Embryonic facial prominence (tissue), 1 donor: ENCODE measurements at regions not wholly inside any gene's neighbourhood (a gene's known extent, or its start where the extent isn't known, plus 50 kb on each side); places are given as distances from the start of the nearest gene placed in this dataset.
"Not testable (repeated sequence)": the region's sequence is repeated elsewhere in the genome, so short reads cannot be mapped to it uniquely, and the experiment has no call there.

Experiments
- DNase-seq: peaks from one replicate; pipeline ENCODE4 v3.0.0-alpha.2; 2016; ENCODE audit errors: extremely low spot score

DNA sequence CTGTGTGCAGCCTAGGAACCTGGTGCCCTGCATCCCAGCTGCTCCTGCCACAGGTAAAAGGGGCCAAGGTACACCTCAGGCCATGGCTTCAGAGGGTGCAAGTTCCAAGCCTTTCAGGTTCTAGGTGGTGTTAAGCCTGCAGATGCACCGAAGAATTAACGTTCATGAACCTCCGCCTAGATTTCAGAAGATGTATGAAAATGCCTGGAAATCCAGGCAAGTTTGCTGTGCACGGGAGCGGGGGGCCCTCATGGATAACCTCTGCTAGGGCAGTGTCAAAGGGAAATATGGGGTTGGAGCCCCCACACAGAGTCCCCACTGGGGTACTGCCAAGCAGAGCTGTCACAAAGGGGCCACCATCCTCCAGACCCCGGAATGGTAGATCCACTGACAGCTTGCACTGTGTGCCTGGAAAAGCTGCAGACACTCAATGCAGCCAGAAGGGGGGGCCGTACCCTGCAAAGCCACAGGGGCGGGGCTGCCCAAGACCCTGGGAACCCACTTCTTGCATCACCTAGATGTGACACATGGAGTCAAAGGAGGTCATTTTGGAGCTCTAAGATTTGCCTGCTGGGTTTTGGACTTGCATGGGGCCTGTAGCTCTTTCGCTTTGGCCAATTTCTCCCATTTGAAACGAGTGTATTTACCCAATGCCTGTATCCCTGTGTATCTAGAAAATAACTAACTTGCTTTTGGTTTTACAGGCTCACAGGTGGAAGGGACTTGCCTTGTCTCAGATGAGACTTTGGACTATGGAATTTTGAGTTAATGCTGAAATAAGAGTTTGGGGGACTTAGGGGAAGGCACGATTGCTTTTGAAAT lies 145.2 kb upstream of the C1QTNF3 start:
- DNase-seq: not testable (repeated sequence)

- DNase-seq: not testable (repeated sequence)
Measured at GRCh38 chr5:34189246-34189645, 146.2 kb upstream of the C1QTNF3 start.

DNA sequence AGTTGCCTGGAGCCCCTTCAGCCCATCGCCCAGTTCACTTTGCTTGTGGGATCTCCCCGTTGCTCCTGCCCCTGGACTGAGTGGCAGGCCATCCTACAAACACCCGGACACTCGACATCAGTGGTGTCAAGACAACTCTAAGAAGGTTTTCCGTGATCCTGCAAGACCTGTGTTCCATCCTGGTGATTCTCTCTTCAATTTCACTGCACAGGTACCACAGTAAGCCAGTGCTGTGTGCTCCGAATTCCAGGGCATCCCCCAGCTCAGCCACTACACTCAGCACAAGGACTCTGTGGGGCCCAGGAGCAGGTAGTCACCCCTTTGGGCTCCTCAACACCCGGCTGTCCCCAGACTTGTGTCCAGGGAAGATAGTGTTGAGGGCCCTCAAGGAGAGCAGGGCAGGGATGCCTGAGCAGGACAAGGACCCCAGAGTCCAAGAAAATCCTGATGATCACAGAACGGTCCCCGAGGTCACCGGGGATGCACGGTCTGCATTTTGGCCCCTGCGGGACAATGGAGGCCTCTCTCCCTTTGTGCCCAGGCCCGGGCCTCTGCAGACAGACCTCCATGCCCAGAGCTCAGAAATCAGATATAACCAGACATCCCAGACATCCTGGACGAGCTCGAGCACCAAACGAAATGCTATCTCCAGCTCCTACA lies 146.9 kb upstream of the C1QTNF3 start:
- not testable (repeated sequence) for DNase-seq

DNA sequence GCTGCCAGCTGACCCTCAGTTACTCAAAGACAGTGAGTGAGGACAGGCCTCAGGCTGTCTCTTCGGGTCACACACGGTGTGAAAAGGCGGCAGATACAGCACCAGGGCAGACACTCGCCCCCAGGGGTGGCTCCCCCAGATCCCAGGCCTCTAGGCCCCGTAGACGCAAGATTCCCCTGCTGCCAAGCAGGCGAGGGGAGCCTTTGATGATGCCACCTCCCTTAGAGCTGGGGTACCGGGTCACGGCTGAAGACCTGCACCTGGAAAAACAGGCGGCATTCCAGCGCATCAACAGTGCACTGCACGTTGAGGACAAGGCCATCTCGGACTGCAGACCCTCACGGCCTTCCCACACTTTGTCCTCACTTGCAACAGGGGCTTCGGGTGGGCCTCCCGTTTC lies 147.5 kb upstream of the C1QTNF3 start:
- DNase-seq: not testable (repeated sequence)

- not testable (repeated sequence) for DNase-seq
Measured at GRCh38 chr5:34191279-34191744, 148.3 kb upstream of the C1QTNF3 start.

DNA sequence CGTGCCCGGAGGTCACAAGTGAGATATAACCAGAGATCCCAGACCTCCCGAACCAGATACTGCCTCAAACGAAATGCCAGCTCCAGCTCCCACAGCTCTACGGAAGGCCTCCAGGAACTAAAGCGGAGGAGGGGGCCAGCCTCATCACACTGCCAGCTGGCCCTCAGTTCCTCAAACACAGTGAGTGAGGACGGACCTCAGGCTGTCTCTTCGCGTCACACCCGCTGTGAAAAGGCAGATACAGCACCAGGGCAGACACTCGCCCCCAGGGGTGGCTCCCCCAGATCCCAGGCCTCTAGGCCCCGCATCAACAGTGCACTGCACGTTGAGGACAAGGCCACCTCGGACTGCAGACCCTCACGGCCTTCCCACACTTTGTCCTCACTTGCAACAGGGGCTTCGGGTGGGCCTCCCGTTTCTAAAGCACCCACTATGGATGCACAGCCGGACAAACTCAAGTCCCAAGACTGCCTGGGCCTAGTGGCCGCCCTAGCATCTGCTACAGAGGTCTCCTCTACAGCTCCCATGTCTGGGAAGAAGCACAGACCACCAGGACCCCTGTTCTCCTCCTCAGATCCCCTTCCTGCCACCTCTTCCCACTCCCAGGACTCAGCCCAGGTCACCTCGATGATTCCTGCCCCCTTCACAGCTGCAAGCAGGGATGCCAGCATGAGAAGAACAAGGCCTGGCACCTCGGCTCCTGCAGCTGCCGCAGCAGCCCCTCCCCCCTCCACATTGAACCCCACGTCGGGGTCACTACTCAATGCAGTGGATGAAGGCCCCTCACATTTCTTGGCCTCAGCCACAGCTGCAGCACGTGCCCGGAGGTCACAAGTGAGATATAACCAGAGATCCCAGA lies 149.3 kb upstream of the C1QTNF3 start:
- DNase-seq: not testable (repeated sequence)

DNA sequence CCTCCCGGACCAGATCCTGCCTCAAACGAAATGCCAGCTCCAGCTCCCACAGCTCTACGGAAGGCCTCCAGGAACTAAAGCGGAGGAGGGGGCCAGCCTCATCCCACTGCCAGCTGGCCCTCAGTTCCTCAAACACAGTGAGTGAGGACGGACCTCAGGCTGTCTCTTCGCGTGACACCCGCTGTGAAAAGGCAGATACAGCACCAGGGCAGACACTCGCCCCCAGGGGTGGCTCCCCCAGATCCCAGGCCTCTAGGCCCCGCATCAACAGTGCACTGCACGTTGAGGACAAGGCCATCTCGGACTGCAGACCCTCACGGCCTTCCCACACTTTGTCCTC lies 149.9 kb upstream of the C1QTNF3 start:
- DNase-seq: not testable (repeated sequence)

DNA sequence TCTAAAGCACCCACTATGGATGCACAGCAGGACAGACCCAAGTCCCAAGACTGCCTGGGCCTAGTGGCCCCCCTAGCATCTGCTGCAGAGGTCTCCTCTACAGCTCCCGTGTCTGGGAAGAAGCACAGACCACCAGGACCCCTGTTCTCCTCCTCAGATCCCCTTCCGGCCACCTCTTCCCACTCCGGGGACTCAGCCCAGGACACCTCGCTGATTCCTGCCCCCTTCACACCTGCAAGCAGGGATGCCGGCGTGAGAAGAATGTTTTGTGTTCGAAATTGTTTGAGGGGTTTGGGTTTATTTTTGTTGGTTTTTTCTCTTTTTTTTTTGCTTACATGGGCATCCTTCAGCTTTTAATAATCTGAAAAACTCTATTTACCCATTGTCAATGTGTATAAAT lies 150.3 kb upstream of the C1QTNF3 start:
- DNase-seq: not testable (repeated sequence)

DNA sequence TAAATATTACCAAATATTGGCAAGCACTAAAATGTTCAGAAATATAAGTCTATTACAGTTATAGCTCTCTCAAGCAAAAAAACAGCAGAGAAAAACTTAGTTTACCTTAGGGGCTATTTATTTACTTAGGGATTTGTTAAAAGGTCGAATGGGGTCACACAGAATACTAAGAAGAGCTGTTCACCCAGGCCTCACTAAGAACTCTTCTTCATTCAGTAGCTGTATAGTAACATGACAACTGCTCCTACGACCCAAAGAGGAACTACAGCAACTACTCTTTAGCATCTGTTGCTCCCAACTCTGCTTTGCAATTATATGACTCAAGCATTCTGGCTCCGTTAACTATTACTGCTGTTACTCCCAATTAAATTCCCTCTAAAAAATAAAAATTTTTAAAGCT lies 150.8 kb upstream of the C1QTNF3 start:
- DNase-seq: not testable (repeated sequence)

DNA sequence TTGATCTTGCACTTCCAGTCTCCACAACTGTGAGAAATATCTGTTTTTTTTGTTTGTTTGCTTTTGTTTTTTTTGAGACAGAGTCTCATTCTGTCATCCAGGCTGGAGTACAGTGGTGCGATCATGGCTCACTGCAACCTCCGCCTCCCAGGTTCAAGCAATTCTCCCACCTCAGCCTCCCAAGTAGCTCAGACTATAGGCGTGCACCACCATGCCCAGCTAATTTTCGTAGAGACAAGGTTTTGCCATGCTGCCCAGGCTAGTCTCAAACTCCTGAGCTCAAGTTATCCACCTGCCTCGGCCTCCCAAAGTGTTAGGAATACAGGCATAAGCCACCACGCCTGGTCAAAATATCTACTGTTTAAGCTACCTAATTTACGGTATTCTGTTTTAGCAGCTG lies 153.1 kb upstream of the C1QTNF3 start:
- DNase-seq: not testable (repeated sequence)

DNA sequence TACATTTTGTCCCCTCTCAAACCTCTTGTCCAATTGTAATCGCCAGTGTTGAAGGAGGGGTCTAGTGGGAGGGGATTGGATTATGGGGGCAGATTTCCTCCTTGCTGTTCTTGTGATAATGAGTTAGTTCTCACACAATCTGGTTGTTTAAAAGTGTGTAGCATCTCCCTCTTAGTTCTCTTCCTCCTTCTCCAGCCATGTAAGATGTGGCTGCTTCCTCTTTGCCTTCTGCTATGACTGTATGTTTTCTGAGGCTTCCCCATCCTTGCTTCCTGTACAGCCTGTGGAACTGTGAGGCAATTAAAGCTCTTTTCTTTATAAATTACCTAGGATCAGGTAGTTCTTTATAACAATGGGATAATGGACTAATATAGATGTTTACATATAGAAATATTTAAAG lies 162.3 kb upstream of the C1QTNF3 start:
- DNase-seq: not testable (repeated sequence)

DNA sequence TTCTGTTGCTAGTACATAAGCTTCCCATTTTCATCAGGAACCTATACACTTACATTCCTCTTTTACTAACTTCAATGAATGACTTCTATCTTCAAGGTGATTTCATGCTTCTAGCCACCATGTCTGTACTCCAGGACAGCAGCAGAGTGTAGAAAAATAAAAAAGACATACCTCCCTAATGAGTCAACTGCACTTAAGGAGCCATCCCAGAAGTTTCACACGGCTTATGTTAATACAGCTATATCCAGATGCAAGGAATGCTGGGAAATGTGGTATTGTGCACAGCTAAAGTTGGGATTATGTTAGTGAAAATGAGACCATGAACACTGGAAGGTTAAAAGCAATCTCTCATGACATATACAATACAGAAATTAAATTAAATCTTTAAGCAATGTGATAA lies 174.4 kb upstream of the C1QTNF3 start:
- not testable (repeated sequence) for DNase-seq

DNA sequence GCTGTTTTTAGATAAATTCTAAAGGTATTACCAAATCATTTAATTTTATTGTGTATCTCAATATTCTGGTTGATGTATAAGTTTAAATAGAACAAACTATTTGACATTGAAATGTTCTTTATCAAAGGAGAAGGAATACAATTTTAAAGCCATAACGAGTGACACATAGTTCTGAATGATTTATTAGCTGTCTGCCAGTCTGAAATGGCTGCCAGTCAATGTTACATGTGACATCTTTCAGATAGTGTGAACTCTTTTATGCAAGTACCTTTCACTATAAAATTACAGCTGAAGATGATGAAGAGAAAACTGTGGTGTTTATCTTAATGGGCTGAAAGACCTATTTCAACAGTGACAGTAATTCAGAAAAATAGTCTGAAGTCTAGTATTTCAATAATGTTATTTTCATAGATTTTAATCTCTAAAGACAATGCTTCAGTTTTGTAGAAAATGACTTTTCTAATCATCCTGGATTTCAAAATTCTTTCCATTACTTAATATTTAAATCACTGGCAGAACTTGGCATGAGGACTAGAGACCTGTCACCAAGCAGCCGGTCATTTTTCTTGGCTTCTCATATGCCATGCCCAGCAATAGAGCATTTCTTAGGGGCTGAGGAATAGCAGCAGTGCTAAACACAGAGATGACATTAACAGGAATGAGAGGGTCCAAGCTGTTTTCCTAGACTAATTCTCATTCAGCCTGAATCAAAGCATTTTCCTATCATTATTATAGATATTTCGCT lies 178.5 kb upstream of the C1QTNF3 start:
- DNase-seq: not testable (repeated sequence)

GRCh38 chr5:34223158-34223557 lies 180.1 kb upstream of the C1QTNF3 start:
- not testable (repeated sequence) for DNase-seq

DNA sequence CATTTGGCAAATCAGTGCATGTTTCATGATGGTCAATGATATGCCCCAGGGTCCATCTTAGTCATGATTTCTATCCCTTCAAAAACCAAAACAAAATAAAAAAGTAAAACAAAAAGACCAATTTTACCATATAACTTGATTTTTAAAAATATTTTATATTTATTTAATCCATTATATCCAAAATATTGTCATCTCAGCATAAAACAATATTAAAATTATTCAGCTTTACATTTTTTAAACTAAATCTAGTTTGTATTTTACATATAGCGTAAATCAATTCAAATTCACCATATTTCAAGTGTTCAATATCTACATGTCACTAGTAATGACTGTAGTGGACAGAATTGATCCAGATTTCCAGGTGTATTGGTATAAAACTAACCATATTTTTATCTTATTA lies 187.4 kb upstream of the C1QTNF3 start:
- DNase-seq: not testable (repeated sequence)

DNA sequence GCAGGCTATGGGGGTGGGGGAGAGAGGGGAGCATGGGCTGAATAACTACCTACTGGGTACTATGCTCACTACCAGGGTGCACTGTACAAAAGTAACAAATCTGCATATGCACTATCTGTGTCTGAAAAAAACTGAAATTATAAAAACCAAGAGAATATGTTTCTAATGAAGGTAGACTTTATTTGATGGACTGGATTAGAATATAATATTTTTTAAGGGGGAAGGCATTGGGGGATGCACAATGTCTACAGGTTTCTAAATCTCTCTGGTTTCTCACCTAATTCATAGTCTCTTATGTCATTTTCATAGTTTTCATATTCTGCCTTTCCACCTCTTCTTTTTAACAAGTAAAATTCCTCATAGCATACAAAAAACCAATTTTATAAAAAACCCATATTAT lies 200.8 kb upstream of the C1QTNF3 start:
- not testable (repeated sequence) for DNase-seq

DNA sequence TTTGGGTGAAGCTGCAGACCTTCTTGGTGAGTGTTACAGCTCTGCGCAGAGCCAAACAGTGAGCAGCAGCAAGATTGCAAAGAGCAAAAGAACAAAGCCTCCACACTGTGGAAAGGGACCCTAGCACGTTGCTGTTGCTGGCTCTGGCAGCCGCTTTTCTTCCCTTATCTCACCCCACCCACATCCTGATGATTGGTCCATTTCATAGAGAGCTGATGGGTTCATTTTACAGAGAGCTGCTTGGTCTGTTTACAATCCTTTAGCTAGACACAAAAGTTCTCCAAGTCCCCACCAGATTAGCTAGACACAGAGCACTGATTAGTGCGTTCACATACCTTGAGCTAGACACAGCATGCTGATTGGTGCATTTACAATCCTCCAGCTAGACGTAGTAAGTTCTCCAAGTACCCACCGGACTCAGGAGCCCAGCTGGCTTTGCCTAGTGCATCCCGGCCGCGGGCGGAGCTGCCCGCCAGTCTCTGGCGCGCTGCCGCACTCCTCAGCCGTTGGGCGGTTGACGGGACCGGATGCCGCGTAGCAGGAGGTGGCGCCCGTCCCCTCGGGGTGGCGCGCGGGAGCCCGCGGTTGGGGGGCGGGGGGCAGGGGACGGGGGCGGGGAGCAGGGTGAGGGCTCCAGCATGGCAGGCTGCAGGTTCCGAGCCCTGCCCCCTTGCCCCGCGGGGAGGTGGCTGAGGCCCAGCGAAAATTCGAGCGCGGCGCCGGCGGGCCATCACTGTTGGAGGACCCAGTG lies 201.4 kb upstream of the C1QTNF3 start:
- not testable (repeated sequence) for DNase-seq

- not testable (repeated sequence) for DNase-seq
Measured at GRCh38 chr5:34245032-34245394, 202.0 kb upstream of the C1QTNF3 start.

GRCh38 chr5:34245813-34246212 lies 202.8 kb upstream of the C1QTNF3 start:
- DNase-seq: not testable (repeated sequence)

- not testable (repeated sequence) for DNase-seq
Measured at GRCh38 chr5:34258598-34258997, 215.6 kb upstream of the C1QTNF3 start.

DNA sequence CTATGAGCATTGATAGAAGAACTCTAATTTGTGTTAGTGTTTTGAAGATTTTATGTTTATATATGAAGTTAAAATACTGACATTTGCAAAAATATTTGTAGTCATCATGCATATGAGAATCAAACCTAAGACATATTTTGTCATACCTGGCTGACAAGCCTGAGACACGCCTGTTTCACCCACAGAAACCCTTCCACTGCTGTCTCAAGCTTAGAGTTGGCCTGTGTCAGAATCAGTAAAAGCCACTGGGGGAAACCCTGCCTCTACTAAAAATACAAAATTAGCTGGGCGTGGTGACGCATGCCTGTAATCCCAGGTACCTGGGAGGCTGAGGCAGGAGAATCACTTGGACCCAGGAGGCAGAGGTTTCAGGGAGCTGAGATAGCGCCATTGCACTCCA lies 218.0 kb upstream of the C1QTNF3 start:
- DNase-seq: not testable (repeated sequence)
